IPS-NIHi11 (cell line): ENCODE measurements at regions not wholly inside any gene's neighbourhood (a gene's known extent, or its start where the extent isn't known, plus 50 kb on each side); places are given as distances from the start of the nearest gene placed in this dataset.
"Not testable (repeated sequence)": the region's sequence is repeated elsewhere in the genome, so short reads cannot be mapped to it uniquely, and the experiment has no call there.

Experiments
- DNase-seq: peaks from one replicate; pipeline ENCODE4 v3.0.0; 2012; ENCODE audit warnings: mixed read lengths, low spot score

- DNase-seq = peak; percentile 57
Measured at GRCh38 chr3:137612291-137612690, 151.8 kb upstream of the SOX14 start.

- no peak for DNase-seq
Measured at GRCh38 chr3:137615659-137616418, 148.3 kb upstream of the SOX14 start.

- DNase-seq = no peak
Measured at GRCh38 chr3:137641879-137642704, 122.0 kb upstream of the SOX14 start.

- peak; percentile 24 for DNase-seq
Measured at GRCh38 chr3:137642831-137643230, 121.3 kb upstream of the SOX14 start.

- DNase-seq = peak; percentile 50
Measured at GRCh38 chr3:137647179-137647578, 116.9 kb upstream of the SOX14 start.

GRCh38 chr3:137669519-137670060 is 94.5 kb upstream of the SOX14 start:
- DNase-seq = no peak

GRCh38 chr3:137687181-137687879 is 76.8 kb upstream of the SOX14 start:
- no peak for DNase-seq

GRCh38 chr3:137692803-137693431 is 71.2 kb upstream of the SOX14 start:
- peak; percentile 70 for DNase-seq

- no peak for DNase-seq
Measured at GRCh38 chr3:137693791-137694190, 70.3 kb upstream of the SOX14 start.

GRCh38 chr3:137694836-137695235 is 69.3 kb upstream of the SOX14 start:
- DNase-seq = no peak

GRCh38 chr3:137695351-137695750 is 68.8 kb upstream of the SOX14 start:
- DNase-seq = no peak

- DNase-seq = peak; percentile 74
Measured at GRCh38 chr3:137709011-137709601, 55.0 kb upstream of the SOX14 start.

- DNase-seq = not testable (repeated sequence)
Measured at GRCh38 chr3:137713965-137714364, 50.1 kb upstream of the SOX14 start.
